ENCODE measurements at regions not wholly inside any gene's neighbourhood (a gene's known extent, or its start where the extent isn't known, plus 50 kb on each side); places are given as distances from the start of the nearest gene placed in this dataset.

DNA sequence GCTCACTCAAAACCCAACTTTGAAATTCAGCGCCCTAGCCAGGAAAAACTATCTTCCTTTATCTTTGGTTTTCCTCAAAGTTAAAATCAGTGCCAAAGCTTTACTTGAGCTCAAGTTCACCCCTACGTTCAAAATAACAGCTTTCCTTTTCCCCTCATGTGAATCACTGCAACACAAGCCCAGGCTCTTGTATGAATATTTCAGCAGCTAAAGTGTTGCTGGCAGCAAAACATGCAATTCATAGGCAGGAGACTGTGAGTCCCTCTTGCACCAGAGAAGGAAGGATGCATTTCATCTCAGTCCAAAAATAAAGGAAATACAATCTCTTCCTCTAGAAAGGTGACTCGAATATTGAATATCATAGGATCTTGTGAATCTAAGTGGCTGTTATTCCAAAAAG is 461.3 kb upstream of the SOX11 start:
- TF ChIP-seq EZH2 (IDR thresholded peaks at IDR 0.05; ENCODE audit: insufficient read depth, poor library complexity, severe bottlenecking): no peak
- no peak overlapping the region for H3K4me3 ChIP-seq
- no peak overlapping the region for H2AFZ ChIP-seq
- in situ Hi-C loops (cut with MboI): no loop called here
- no peaks in the 10 kb centered on the region for H3K9me2 ChIP-seq (ENCODE audit: insufficient read depth)
- H3K79me2 ChIP-seq (ENCODE audit: insufficient read depth): no peaks in the 10 kb centered on the region
- no peaks in the 10 kb centered on the region for H3K4me1 ChIP-seq (ENCODE audit: insufficient read depth)
- no peak overlapping the region for H3K4me2 ChIP-seq (ENCODE audit: unreplicated experiment)
- no peak overlapping the region for H3K27ac ChIP-seq
- H3K9ac ChIP-seq: no peak overlapping the region
- no peaks in the 10 kb centered on the region for H3F3A ChIP-seq (ENCODE audit: insufficient read depth)
- DNase-seq: no peak
- WGBS, 2 experiments (ENCODE audit: low coverage in 1 of 2, low lambda C conversion rate in 2 of 2, missing lambda C conversion rate in 2 of 2): 22 to 23% methylated on average over 3 of the region's 3 CpGs
- no peaks in the 10 kb centered on the region for H3K36me3 ChIP-seq (ENCODE audit: low read depth)
- H3K9me3 ChIP-seq (ENCODE audit: low read depth): peaks cover 3% of the 10 kb centered on the region
- no peaks in the 10 kb centered on the region for H3K27me3 ChIP-seq (replicated peaks; ENCODE audit: insufficient read depth)
- H4K20me1 ChIP-seq (ENCODE audit: insufficient read depth): no peaks in the 10 kb centered on the region

GRCh38 chr2:5231287-5231686 is 460.9 kb upstream of the SOX11 start:
- no peak for TF ChIP-seq EZH2 (IDR thresholded peaks at IDR 0.05; ENCODE audit: insufficient read depth, poor library complexity, severe bottlenecking)
- TF ChIP-seq EZH2phosphoT487 (IDR thresholded peaks at IDR 0.05; ENCODE audit: insufficient read depth, low read depth): no peak
- Histone ChIP-seq H3K79me2 (ENCODE audit: insufficient read depth) (no peaks in the 10 kb centered on the region), H3K4me3 (no peak overlapping the region), H3K9ac (no peak overlapping the region), H3F3A (ENCODE audit: insufficient read depth) (no peaks in the 10 kb centered on the region), H3K27me3 (replicated peaks; ENCODE audit: insufficient read depth) (no peaks in the 10 kb centered on the region), H3K36me3 (ENCODE audit: low read depth) (no peaks in the 10 kb centered on the region), H3K4me2 (ENCODE audit: unreplicated experiment) (no peak overlapping the region), H3K4me1 (ENCODE audit: insufficient read depth) (no peaks in the 10 kb centered on the region), H3K9me3 (ENCODE audit: low read depth) (peaks cover 3% of the 10 kb centered on the region), H3K27ac (no peak overlapping the region), H4K20me1 (ENCODE audit: insufficient read depth) (no peaks in the 10 kb centered on the region), H2AFZ (no peak overlapping the region), H3K9me2 (ENCODE audit: insufficient read depth) (no peaks in the 10 kb centered on the region)
- in situ Hi-C loops (cut with MboI): no loop called here
- DNase-seq: no peak
- 14 to 19% methylated on average over 2 of the region's 2 CpGs for WGBS, 2 experiments (ENCODE audit: low coverage in 1 of 2, low lambda C conversion rate in 2 of 2, missing lambda C conversion rate in 2 of 2)

DNA sequence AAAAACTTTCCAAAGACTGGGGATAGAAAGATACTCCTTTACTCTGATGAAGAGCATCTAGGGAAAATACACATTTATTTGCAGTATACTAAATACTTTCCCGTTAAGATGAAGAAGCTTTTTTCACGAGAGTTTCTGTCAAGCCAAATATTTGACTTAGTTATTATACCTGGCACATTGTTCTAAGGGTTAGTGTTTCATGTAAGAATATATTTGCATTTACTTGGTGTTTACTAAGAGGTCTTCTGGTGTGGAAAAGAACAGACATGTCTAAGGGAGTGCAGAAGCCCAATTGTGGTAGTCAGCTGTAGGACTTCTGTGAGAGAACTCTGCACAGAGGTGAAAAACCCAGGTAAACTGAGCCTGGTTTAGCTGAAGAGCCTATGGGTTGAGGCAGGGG is 457.6 kb upstream of the SOX11 start:
- Histone ChIP-seq H3K9me2 (ENCODE audit: insufficient read depth) (no peaks in the 10 kb centered on the region), H3K4me3 (no peak overlapping the region), H2AFZ (no peak overlapping the region), H3K27ac (no peak overlapping the region), H3K4me1 (ENCODE audit: insufficient read depth) (no peaks in the 10 kb centered on the region), H3K9ac (no peak overlapping the region), H4K20me1 (ENCODE audit: insufficient read depth) (no peaks in the 10 kb centered on the region), H3K79me2 (ENCODE audit: insufficient read depth) (no peaks in the 10 kb centered on the region), H3K9me3 (ENCODE audit: low read depth) (no peaks in the 10 kb centered on the region), H3K4me2 (ENCODE audit: unreplicated experiment) (no peak overlapping the region), H3K27me3 (replicated peaks; ENCODE audit: insufficient read depth) (no peaks in the 10 kb centered on the region), H3F3A (ENCODE audit: insufficient read depth) (no peaks in the 10 kb centered on the region), H3K36me3 (ENCODE audit: low read depth) (no peaks in the 10 kb centered on the region)
- WGBS, 2 experiments (ENCODE audit: low coverage in 1 of 2, low lambda C conversion rate in 2 of 2, missing lambda C conversion rate in 2 of 2): 26 to 33% methylated on average over 2 of the region's 2 CpGs
- TF ChIP-seq EZH2phosphoT487 (IDR thresholded peaks at IDR 0.05; ENCODE audit: insufficient read depth, low read depth): no peak
- no peak for TF ChIP-seq EZH2 (IDR thresholded peaks at IDR 0.05; ENCODE audit: insufficient read depth, poor library complexity, severe bottlenecking)
- in situ Hi-C loops (cut with MboI): no loop called here
- no peak for DNase-seq

GRCh38 chr2:5235701-5236100 is 456.5 kb upstream of the SOX11 start:
- Histone ChIP-seq H3K4me1 (ENCODE audit: insufficient read depth) (no peaks in the 10 kb centered on the region), H3K9me3 (ENCODE audit: low read depth) (no peaks in the 10 kb centered on the region), H3K9me2 (ENCODE audit: insufficient read depth) (no peaks in the 10 kb centered on the region), H3K4me2 (ENCODE audit: unreplicated experiment) (no peak overlapping the region), H3K27ac (no peak overlapping the region), H3K9ac (no peak overlapping the region), H3K4me3 (no peak overlapping the region), H3K36me3 (ENCODE audit: low read depth) (no peaks in the 10 kb centered on the region), H3F3A (ENCODE audit: insufficient read depth) (no peaks in the 10 kb centered on the region), H4K20me1 (ENCODE audit: insufficient read depth) (no peaks in the 10 kb centered on the region), H2AFZ (no peak overlapping the region), H3K27me3 (replicated peaks; ENCODE audit: insufficient read depth) (no peaks in the 10 kb centered on the region), H3K79me2 (ENCODE audit: insufficient read depth) (no peaks in the 10 kb centered on the region)
- 33% methylated on average over 9 of the region's 9 CpGs for WGBS, 2 experiments (ENCODE audit: low coverage in 1 of 2, low lambda C conversion rate in 2 of 2, missing lambda C conversion rate in 2 of 2)
- DNase-seq: no peak
- in situ Hi-C loops (cut with MboI): no loop called here
- TF ChIP-seq EZH2 (IDR thresholded peaks at IDR 0.05; ENCODE audit: insufficient read depth, poor library complexity, severe bottlenecking) (no peak), EZH2phosphoT487 (IDR thresholded peaks at IDR 0.05; ENCODE audit: insufficient read depth, low read depth) (no peak)

GRCh38 chr2:5236249-5236648 is 455.9 kb upstream of the SOX11 start:
- in situ Hi-C loops (cut with MboI): no loop called here
- Histone ChIP-seq H2AFZ (no peak overlapping the region), H3K4me2 (ENCODE audit: unreplicated experiment) (no peak overlapping the region), H4K20me1 (ENCODE audit: insufficient read depth) (no peaks in the 10 kb centered on the region), H3K4me3 (no peak overlapping the region), H3F3A (ENCODE audit: insufficient read depth) (no peaks in the 10 kb centered on the region), H3K4me1 (ENCODE audit: insufficient read depth) (no peaks in the 10 kb centered on the region), H3K9me3 (ENCODE audit: low read depth) (no peaks in the 10 kb centered on the region), H3K27ac (no peak overlapping the region), H3K79me2 (ENCODE audit: insufficient read depth) (no peaks in the 10 kb centered on the region), H3K9me2 (ENCODE audit: insufficient read depth) (no peaks in the 10 kb centered on the region), H3K9ac (no peak overlapping the region), H3K36me3 (ENCODE audit: low read depth) (no peaks in the 10 kb centered on the region), H3K27me3 (replicated peaks; ENCODE audit: insufficient read depth) (no peaks in the 10 kb centered on the region)
- TF ChIP-seq EZH2 (IDR thresholded peaks at IDR 0.05; ENCODE audit: insufficient read depth, poor library complexity, severe bottlenecking) (no peak), EZH2phosphoT487 (IDR thresholded peaks at IDR 0.05; ENCODE audit: insufficient read depth, low read depth) (no peak)
- DNase-seq: no peak
- WGBS, 2 experiments (ENCODE audit: low coverage in 1 of 2, low lambda C conversion rate in 2 of 2, missing lambda C conversion rate in 2 of 2): 2 to 4% methylated on average over 4 of the region's 4 CpGs

Data from GM23248 (cell line).